ENCODE measurements at regions not wholly inside any gene's neighbourhood (a gene's known extent, or its start where the extent isn't known, plus 50 kb on each side); places are given as distances from the start of the nearest gene placed in this dataset.
"Not testable (repeated sequence)": the region's sequence is repeated elsewhere in the genome, so short reads cannot be mapped to it uniquely, and the experiment has no call there.

- no peak for DNase-seq
- in situ Hi-C loops (cut with MboI; ENCODE audit: low pct_unique_long_range_greater_than_20kb, low sequenced_read_pairs): no loop called here
These were observed 324.1 kb upstream of the CADM2 start for GRCh38 chr3:84634668-84635067.

- in situ Hi-C loops (cut with MboI; ENCODE audit: low pct_unique_long_range_greater_than_20kb, low sequenced_read_pairs): no loop called here
- no peak for DNase-seq
These were observed 321.5 kb upstream of the CADM2 start for GRCh38 chr3:84637272-84637671.

- in situ Hi-C loops (cut with MboI; ENCODE audit: low pct_unique_long_range_greater_than_20kb, low sequenced_read_pairs): no loop called here
- DNase-seq: no peak
These were observed 292.3 kb upstream of the CADM2 start for GRCh38 chr3:84666468-84666867.

- in situ Hi-C loops (cut with MboI; ENCODE audit: low pct_unique_long_range_greater_than_20kb, low sequenced_read_pairs): no loop called here
- DNase-seq: no peak
These were observed 279.6 kb upstream of the CADM2 start for GRCh38 chr3:84679211-84679610.

DNA sequence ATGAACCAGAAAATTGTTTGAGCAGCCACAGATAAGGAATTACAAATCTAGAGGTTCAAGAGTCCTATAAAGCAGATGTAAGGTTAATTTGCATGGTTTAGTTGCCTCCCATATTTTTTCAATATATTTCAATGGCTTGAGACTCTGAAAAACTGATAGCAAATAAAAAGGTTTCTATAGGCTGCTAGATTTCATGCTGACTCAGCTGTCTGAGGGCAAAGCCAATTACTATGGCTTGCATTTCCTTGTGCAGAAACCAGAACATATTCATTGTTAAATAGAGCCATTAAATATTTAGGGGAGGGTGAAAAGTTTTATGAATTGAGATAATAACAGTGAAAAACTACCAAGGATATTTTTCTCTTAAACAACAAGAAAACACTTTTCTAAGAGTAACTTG is 278.1 kb upstream of the CADM2 start:
- no peak for DNase-seq
- in situ Hi-C loops (cut with MboI; ENCODE audit: low pct_unique_long_range_greater_than_20kb, low sequenced_read_pairs): no loop called here

DNA sequence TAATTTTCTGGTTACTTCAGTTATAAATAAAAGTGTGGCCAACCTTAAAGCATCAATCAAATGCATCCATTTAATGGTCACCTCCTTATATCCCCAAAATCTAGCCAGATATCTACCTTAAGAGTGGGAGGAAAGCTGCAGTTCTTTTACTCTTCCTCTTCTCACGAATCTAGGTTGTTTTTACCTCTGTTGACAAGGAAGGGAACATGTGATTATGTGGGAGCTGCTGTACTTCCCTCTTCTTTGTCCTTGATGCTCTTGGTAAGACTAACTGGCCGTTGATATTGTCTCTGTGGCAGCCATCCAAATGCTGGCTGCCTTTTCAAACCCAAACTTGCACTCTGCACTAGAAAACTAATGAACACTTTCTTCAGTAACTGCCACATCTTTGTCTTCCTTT is 275.3 kb upstream of the CADM2 start:
- peak; percentile 70 for DNase-seq

GRCh38 chr3:84685467-84685866 is 273.3 kb upstream of the CADM2 start:
- in situ Hi-C loops (cut with MboI; ENCODE audit: low pct_unique_long_range_greater_than_20kb, low sequenced_read_pairs): no loop called here
- DNase-seq: no peak

More for the DNA sequence above, 275.3 kb upstream of the CADM2 start:
- in situ Hi-C loops (cut with MboI; ENCODE audit: low pct_unique_long_range_greater_than_20kb, low sequenced_read_pairs): no loop called here

DNA sequence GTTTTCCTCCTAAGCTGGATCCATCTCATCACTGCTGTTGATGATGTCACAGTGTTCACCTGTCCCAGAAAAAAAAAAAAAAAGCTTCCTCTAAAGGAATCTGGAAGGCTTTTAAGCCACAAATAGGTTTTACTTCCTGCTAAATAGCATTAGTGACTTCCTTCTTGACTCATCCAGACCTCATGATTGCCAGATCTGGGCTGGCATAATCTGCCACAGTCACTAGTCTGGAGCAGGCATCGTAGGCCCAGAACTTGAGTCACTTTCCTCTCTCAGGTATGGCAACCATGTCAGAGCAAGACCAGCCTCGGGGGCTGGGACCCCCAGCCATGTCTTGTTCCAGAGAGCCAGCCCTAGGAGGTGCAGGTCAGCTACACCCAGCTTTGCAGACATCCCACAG is 266.5 kb upstream of the CADM2 start:
- in situ Hi-C loops (cut with MboI; ENCODE audit: low pct_unique_long_range_greater_than_20kb, low sequenced_read_pairs): no loop called here
- DNase-seq: peak; percentile 25

DNA sequence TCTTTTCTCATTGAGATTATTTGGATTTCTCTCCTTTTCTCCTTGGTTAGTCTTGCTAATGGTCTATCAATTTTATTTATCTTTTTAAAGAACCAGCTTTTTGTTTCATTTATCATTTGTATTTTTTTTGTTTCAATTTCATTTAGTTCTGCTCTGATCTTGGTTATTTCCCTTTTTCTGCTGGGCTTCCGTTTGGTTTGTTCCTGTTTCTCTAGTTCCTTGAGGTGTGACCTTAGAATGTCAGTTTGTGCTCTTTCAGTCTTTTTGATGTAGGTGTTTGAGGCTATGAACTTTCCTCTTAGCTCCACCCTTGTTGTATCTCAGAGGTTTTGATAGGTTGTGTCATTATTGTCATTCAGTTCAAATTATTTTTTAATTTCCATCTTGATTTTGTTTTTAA is 248.5 kb upstream of the CADM2 start:
- in situ Hi-C loops (cut with MboI; ENCODE audit: low pct_unique_long_range_greater_than_20kb, low sequenced_read_pairs): not testable (repeated sequence)
- DNase-seq: peak; percentile 54

DNA sequence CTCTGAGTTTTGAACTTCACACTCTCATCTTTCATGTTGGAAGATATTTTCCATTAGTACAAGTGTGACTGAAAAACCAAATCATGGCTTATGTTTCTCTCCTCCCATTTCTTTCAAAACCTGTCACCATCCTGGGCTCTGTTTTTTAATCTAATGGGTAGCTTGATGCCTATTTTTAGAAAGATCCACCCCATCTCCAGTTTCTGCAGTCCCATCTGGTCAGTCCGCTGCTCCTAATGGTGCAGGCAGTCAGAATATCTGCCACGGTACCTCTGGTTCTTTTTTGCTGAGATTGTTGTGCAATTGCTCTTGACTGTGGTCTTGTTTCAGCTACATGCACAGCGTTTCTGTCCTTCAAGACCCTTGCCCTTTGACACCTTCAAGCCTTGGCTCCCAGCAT is 240.9 kb upstream of the CADM2 start:
- in situ Hi-C loops (cut with MboI; ENCODE audit: low pct_unique_long_range_greater_than_20kb, low sequenced_read_pairs): no loop called here
- DNase-seq: no peak

- in situ Hi-C loops (cut with MboI; ENCODE audit: low pct_unique_long_range_greater_than_20kb, low sequenced_read_pairs): no loop called here
- DNase-seq: peak; percentile 49
These were observed 233.9 kb upstream of the CADM2 start for GRCh38 chr3:84724877-84725276.

- peak; percentile 5 for DNase-seq
- in situ Hi-C loops (cut with MboI; ENCODE audit: low pct_unique_long_range_greater_than_20kb, low sequenced_read_pairs): no loop called here
These were observed 231.2 kb upstream of the CADM2 start for GRCh38 chr3:84727616-84728015.

DNA sequence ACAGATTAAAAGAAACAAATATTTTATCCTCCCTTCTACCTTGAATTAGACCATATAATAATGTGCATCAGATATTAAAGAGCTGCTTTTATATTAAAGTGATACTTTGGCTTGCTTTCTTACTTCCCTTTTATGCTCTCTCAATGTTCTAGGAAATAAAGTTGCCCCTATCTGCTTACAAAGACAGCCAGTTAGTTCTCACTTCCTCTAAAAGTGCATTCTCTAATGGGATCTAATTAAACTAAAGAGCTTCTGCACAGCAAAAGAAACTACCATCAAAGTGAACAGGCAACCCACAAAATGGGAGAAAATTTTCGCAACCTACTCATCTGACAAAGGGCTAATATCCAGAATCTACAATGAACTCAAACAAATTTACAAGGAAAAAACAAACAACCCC is 224.1 kb upstream of the CADM2 start:
- peak; percentile 29 for DNase-seq
- in situ Hi-C loops (cut with MboI; ENCODE audit: low pct_unique_long_range_greater_than_20kb, low sequenced_read_pairs): not testable (repeated sequence)

DNA sequence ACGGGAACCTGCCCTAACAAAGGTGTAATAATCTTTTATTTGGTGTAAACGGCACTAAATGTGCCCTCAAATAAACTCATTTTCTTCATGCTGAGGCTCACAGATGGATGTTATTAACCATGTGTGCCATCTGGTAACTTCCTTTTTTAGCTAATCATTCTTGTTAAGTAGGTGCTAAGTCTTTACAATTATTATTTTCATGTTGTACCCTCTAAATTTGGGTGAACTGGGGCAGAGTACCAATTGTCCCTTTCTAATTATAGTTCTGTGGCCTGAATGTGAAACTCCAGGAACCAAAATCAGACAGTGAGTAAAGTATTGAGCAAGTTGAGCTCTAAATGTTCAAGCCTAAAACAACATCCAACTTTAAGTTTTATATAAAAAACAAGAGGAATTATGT is 220.7 kb upstream of the CADM2 start:
- in situ Hi-C loops (cut with MboI; ENCODE audit: low pct_unique_long_range_greater_than_20kb, low sequenced_read_pairs): no loop called here
- DNase-seq: no peak

- in situ Hi-C loops (cut with MboI; ENCODE audit: low pct_unique_long_range_greater_than_20kb, low sequenced_read_pairs): no loop called here
These were observed 215.8 kb upstream of the CADM2 start for GRCh38 chr3:84742915-84743425.

GRCh38 chr3:84744130-84744529 is 214.7 kb upstream of the CADM2 start:
- in situ Hi-C loops (cut with MboI; ENCODE audit: low pct_unique_long_range_greater_than_20kb, low sequenced_read_pairs): no loop called here
- no peak for DNase-seq

More at GRCh38 chr3:84742915-84743425, 215.8 kb upstream of the CADM2 start:
- DNase-seq: no peak

DNA sequence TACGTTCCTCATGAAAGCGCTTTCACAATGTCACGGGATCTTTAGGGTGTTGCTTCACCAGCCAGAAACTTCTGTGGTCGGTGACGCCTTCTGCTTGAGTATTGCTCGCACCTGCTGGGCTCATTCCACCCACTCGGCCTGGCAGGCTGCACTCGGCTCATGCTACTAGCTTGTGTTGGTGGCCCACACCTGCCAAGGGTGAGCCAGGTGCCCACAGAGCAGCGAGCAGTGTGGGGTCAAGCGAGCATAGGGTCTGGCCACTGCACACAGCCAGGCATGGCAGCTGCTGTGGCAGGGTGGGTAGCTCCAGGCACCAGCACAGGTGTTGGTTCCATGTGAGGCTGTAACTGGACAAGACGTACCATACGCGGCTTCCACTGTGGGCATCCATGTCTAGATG is 202.9 kb upstream of the CADM2 start:
- in situ Hi-C loops (cut with MboI; ENCODE audit: low pct_unique_long_range_greater_than_20kb, low sequenced_read_pairs): no loop called here

GRCh38 chr3:84759361-84759760 is 199.4 kb upstream of the CADM2 start:
- in situ Hi-C loops (cut with MboI; ENCODE audit: low pct_unique_long_range_greater_than_20kb, low sequenced_read_pairs): no loop called here
- DNase-seq: no peak

More for the DNA sequence above, 202.9 kb upstream of the CADM2 start:
- DNase-seq: no peak

GRCh38 chr3:84772841-84773240 is 185.9 kb upstream of the CADM2 start:
- in situ Hi-C loops (cut with MboI; ENCODE audit: low pct_unique_long_range_greater_than_20kb, low sequenced_read_pairs): no loop called here
- peak; percentile 7 for DNase-seq

DNA sequence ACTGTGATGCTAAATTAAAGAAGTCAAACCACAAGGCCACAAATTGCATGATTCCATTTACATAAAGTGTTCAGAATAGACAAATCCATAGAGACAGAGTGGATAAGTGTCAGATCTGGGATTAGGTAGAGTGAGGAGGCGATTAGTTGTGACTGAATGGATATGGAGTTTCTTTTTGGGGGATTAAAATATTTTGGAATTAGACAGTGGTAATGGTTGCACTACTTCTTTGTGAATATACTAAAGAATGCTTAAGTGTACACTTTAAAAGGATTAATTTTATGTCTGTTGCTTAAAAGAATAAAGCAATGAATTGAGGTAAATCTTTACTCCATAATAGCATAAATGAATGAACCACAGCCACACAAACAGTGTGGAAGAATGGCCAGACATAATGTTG is 175.5 kb upstream of the CADM2 start:
- in situ Hi-C loops (cut with MboI; ENCODE audit: low pct_unique_long_range_greater_than_20kb, low sequenced_read_pairs): no loop called here
- no peak for DNase-seq

DNA sequence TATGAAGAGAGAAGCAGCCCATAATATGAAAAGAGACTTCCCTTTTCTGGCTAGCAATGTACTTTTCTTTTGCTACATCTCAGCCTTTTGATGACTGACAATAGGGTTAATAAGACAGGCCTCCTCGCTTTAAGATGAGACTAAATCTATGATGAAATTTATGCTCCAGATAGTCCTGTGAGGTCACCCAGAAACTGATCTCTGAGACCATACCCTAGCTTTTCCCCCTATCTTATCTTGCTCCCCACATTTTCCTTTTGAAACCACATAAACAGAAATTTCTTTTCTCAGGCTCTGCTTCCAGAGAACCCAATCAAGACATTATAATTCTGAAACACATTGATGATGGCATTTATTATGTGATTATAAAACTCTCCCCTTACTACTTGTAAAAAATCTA is 168.8 kb upstream of the CADM2 start:
- in situ Hi-C loops (cut with MboI; ENCODE audit: low pct_unique_long_range_greater_than_20kb, low sequenced_read_pairs): no loop called here
- no peak for DNase-seq

- no peak for DNase-seq
- in situ Hi-C loops (cut with MboI; ENCODE audit: low pct_unique_long_range_greater_than_20kb, low sequenced_read_pairs): no loop called here
These were observed 151.8 kb upstream of the CADM2 start for GRCh38 chr3:84806958-84807357.

Data from KBM-7 (cell line).